Hepatocyte (in vitro differentiated cells): ENCODE measurements at regions not wholly inside any gene's neighbourhood (a gene's known extent, or its start where the extent isn't known, plus 50 kb on each side); places are given as distances from the start of the nearest gene placed in this dataset.

Experiments
- CTCF ChIP-seq: fragments of 200-600 bp; sonication (generic); IDR thresholded peaks from 2 replicates; pipeline ENCODE4 v1.5.1; 2016; ENCODE audit warnings: antibody characterized with exemption, mild to moderate bottlenecking; ENCODE audit not compliant: poor library complexity
- EZH2 ChIP-seq: fragments of 200-600 bp; sonication (generic); IDR thresholded peaks from 2 replicates; pipeline ENCODE4 v1.6.1; 2016; ENCODE audit warnings: antibody characterized with exemption, mild to moderate bottlenecking, borderline replicate concordance
- EZH2phosphoT487 ChIP-seq: fragments of 200-600 bp; sonication (generic); IDR thresholded peaks from one replicate; pipeline ENCODE4 v1.6.1; 2018; ENCODE audit warnings: antibody characterized with exemption, mild to moderate bottlenecking, low read depth, moderate library complexity; ENCODE audit not compliant: unreplicated experiment, severe bottlenecking

GRCh38 chr4:55744369-55744768 lies 75.2 kb upstream of the EXOC1L start:
- TF ChIP-seq CTCF (no peak), EZH2phosphoT487 (no peak), EZH2 (no peak)
